GM19397 (cell line): ENCODE measurements at regions not wholly inside any gene's neighbourhood (a gene's known extent, or its start where the extent isn't known, plus 50 kb on each side); places are given as distances from the start of the nearest gene placed in this dataset.

Experiments
- ATAC-seq: cut with Tn5 transposase; IDR thresholded peaks from one replicate; pipeline ENCODE4 v1.9.1; 2021; ENCODE audit warnings: mild to moderate bottlenecking, moderate library complexity; ENCODE audit not compliant: unreplicated experiment

- no peak for ATAC-seq
These were observed 555.4 kb downstream of the SLITRK6 start for GRCh38 chr13:85243831-85244230.

GRCh38 chr13:85241060-85241459 lies 558.2 kb downstream of the SLITRK6 start:
- ATAC-seq = no peak

- no peak for ATAC-seq
These were observed 562.8 kb downstream of the SLITRK6 start for GRCh38 chr13:85236413-85236812.

GRCh38 chr13:85230691-85231093 lies 568.5 kb downstream of the SLITRK6 start:
- no peak for ATAC-seq

GRCh38 chr13:85228692-85229091 lies 570.5 kb downstream of the SLITRK6 start:
- ATAC-seq = no peak

- ATAC-seq = no peak
These were observed 575.1 kb downstream of the SLITRK6 start for GRCh38 chr13:85223883-85224656.

- ATAC-seq = no peak
These were observed 582.6 kb downstream of the SLITRK6 start for GRCh38 chr13:85216576-85216975.

GRCh38 chr13:85212692-85213091 lies 586.5 kb downstream of the SLITRK6 start:
- ATAC-seq = no peak

- no peak for ATAC-seq
These were observed 594.4 kb downstream of the SLITRK6 start for GRCh38 chr13:85204668-85205344.

- ATAC-seq = no peak
These were observed 601.8 kb downstream of the SLITRK6 start for GRCh38 chr13:85197431-85197830.

- no peak for ATAC-seq
These were observed 604.7 kb downstream of the SLITRK6 start for GRCh38 chr13:85194482-85194881.

GRCh38 chr13:85191996-85192718 lies 607.1 kb downstream of the SLITRK6 start:
- no peak for ATAC-seq

- no peak for ATAC-seq
These were observed 612.7 kb downstream of the SLITRK6 start for GRCh38 chr13:85186356-85187045.

GRCh38 chr13:85174291-85174690 lies 624.9 kb downstream of the SLITRK6 start:
- no peak for ATAC-seq

GRCh38 chr13:85170372-85170771 lies 628.8 kb downstream of the SLITRK6 start:
- ATAC-seq = no peak

- ATAC-seq = no peak
These were observed 632.3 kb downstream of the SLITRK6 start for GRCh38 chr13:85166891-85167290.

GRCh38 chr13:85163063-85163462 lies 636.2 kb downstream of the SLITRK6 start:
- ATAC-seq = no peak

GRCh38 chr13:85148009-85148408 lies 651.2 kb downstream of the SLITRK6 start:
- ATAC-seq = no peak

- no peak for ATAC-seq
These were observed 656.8 kb downstream of the SLITRK6 start for GRCh38 chr13:85142351-85142927.

GRCh38 chr13:85141401-85141800 lies 657.8 kb downstream of the SLITRK6 start:
- ATAC-seq = no peak

- ATAC-seq = no peak
These were observed 659.0 kb downstream of the SLITRK6 start for GRCh38 chr13:85140192-85140591.
